ENCODE measurements at regions not wholly inside any gene's neighbourhood (a gene's known extent, or its start where the extent isn't known, plus 50 kb on each side); places are given as distances from the start of the nearest gene placed in this dataset.

GRCh38 chr2:861655-862354 is 88.8 kb upstream of the SNTG2 start:
- TF ChIP-seq, protein P1, sequence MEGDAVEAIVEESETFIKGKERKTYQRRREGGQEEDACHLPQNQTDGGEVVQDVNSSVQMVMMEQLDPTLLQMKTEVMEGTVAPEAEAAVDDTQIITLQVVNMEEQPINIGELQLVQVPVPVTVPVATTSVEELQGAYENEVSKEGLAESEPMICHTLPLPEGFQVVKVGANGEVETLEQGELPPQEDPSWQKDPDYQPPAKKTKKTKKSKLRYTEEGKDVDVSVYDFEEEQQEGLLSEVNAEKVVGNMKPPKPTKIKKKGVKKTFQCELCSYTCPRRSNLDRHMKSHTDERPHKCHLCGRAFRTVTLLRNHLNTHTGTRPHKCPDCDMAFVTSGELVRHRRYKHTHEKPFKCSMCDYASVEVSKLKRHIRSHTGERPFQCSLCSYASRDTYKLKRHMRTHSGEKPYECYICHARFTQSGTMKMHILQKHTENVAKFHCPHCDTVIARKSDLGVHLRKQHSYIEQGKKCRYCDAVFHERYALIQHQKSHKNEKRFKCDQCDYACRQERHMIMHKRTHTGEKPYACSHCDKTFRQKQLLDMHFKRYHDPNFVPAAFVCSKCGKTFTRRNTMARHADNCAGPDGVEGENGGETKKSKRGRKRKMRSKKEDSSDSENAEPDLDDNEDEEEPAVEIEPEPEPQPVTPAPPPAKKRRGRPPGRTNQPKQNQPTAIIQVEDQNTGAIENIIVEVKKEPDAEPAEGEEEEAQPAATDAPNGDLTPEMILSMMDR (IDR thresholded peaks at IDR 0.05): no peak
- TF ChIP-seq TCF7L2 (IDR thresholded peaks at IDR 0.05; ENCODE audit: low read depth, low read length) (no peak), POLR2AphosphoS5 (IDR thresholded peaks at IDR 0.05; ENCODE audit: low read depth, low read length) (no peak), SIN3A (IDR thresholded peaks at IDR 0.05; ENCODE audit: borderline replicate concordance, insufficient read depth, low read depth, low read length) (no peak)
- TF ChIP-seq, protein P2, sequence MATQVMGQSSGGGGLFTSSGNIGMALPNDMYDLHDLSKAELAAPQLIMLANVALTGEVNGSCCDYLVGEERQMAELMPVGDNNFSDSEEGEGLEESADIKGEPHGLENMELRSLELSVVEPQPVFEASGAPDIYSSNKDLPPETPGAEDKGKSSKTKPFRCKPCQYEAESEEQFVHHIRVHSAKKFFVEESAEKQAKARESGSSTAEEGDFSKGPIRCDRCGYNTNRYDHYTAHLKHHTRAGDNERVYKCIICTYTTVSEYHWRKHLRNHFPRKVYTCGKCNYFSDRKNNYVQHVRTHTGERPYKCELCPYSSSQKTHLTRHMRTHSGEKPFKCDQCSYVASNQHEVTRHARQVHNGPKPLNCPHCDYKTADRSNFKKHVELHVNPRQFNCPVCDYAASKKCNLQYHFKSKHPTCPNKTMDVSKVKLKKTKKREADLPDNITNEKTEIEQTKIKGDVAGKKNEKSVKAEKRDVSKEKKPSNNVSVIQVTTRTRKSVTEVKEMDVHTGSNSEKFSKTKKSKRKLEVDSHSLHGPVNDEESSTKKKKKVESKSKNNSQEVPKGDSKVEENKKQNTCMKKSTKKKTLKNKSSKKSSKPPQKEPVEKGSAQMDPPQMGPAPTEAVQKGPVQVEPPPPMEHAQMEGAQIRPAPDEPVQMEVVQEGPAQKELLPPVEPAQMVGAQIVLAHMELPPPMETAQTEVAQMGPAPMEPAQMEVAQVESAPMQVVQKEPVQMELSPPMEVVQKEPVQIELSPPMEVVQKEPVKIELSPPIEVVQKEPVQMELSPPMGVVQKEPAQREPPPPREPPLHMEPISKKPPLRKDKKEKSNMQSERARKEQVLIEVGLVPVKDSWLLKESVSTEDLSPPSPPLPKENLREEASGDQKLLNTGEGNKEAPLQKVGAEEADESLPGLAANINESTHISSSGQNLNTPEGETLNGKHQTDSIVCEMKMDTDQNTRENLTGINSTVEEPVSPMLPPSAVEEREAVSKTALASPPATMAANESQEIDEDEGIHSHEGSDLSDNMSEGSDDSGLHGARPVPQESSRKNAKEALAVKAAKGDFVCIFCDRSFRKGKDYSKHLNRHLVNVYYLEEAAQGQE (IDR thresholded peaks at IDR 0.05; ENCODE audit: insufficient read depth in 1 of 2, low read depth in 2 of 2, low read length in 1 of 2): no peak
